Uterus (tissue), 3 donors: ENCODE measurements at regions not wholly inside any gene's neighbourhood (a gene's known extent, or its start where the extent isn't known, plus 50 kb on each side); places are given as distances from the start of the nearest gene placed in this dataset.

Experiments used
- DNase-seq, 2 donors: peaks; one replicate each; pipeline ENCODE4 v3.0.0-alpha.2; 2019 to 2020
- H3K27ac ChIP-seq, 2 donors: fragments of 200-600 bp; sonication (generic); 1 replicate in 1 of 2; 2 replicates in 1 of 2; pipeline ENCODE4 v1.5.1; 2016 to 2018
- H3K27me3 ChIP-seq, 2 donors: fragments of 200-600 bp; sonication (generic); one replicate each; pipeline ENCODE4 v1.5.1; 2018 to 2019; ENCODE audit warnings: control low read depth in 1 of 2
- H3K36me3 ChIP-seq, 2 donors: fragments of 200-600 bp; sonication (generic); one replicate each; pipeline ENCODE4 v1.5.1; 2019; ENCODE audit warnings: control low read depth in 1 of 2
- H3K4me1 ChIP-seq, 2 donors: fragments of 200-600 bp; sonication (generic); one replicate each; pipeline ENCODE4 v1.5.1; 2018 to 2019; ENCODE audit warnings: control low read depth in 1 of 2
- H3K4me3 ChIP-seq, 2 donors: fragments of 200-600 bp; sonication (generic); 1 replicate in 1 of 2; 2 replicates in 1 of 2; pipeline ENCODE4 v1.5.1; 2018 to 2019; ENCODE audit warnings: mild to moderate bottlenecking in 1 of 2
- H3K9me3 ChIP-seq, 2 donors: fragments of 200-600 bp; sonication (generic); one replicate each; pipeline ENCODE4 v1.5.1; 2019; ENCODE audit warnings: control low read depth in 1 of 2
- CTCF ChIP-seq, 4 experiments: fragments of 200-600 bp in 2 of 4; fragments of 450-650 bp in 2 of 4; sonication (generic) in 2 of 4; IDR thresholded peaks; one replicate each; pipeline ENCODE4 v1.5.1; 2016 to 2019; ENCODE audit warnings: antibody characterized with exemption in 4 of 4, mild to moderate bottlenecking in 2 of 4, moderate library complexity in 1 of 4
- POLR2A ChIP-seq, 2 donors: fragments of 450-650 bp; IDR thresholded peaks; one replicate each; pipeline ENCODE4 v1.6.1; 2016; ENCODE audit warnings: antibody characterized with exemption in 2 of 2, mild to moderate bottlenecking in 1 of 2, moderate library complexity in 1 of 2
- intact Hi-C: fragments of 100-400 bp; cut with DNase I; formaldehyde crosslinking; loops from one replicate; pipeline ENCODE4 v1.15.1; 2023; ENCODE audit warnings: low total_unique reads
- donor health status: DM: yes; HTN: yes; CAD: no.

- Histone ChIP-seq H3K9me3 (no peaks in the 10 kb centered on the region), H3K27ac (no peak overlapping the region), H3K4me1 (no peaks in the 10 kb centered on the region), H3K27me3 (no peaks in the 10 kb centered on the region), H3K36me3 (no peaks in the 10 kb centered on the region), H3K4me3 (no peak overlapping the region)
- intact Hi-C loops: no loop called here
- no peak for TF ChIP-seq POLR2A (IDR thresholded peaks at IDR 0.05)
- no peak for TF ChIP-seq CTCF (IDR thresholded peaks at IDR 0.05)
- no peak for DNase-seq
Measured at GRCh38 chr3:176075046-176075445, 1122.2 kb downstream of the TBL1XR1 start.

GRCh38 chr3:176074096-176074495 lies 1123.2 kb downstream of the TBL1XR1 start:
- Histone ChIP-seq H3K4me3 (no peak overlapping the region), H3K4me1 (no peaks in the 10 kb centered on the region), H3K9me3 (no peaks in the 10 kb centered on the region), H3K27ac (no peak overlapping the region), H3K36me3 (no peaks in the 10 kb centered on the region), H3K27me3 (no peaks in the 10 kb centered on the region)
- intact Hi-C loops: no loop called here
- TF ChIP-seq CTCF (IDR thresholded peaks at IDR 0.05) (no peak), POLR2A (IDR thresholded peaks at IDR 0.05) (no peak)
- DNase-seq: no peak

GRCh38 chr3:176071943-176072342 lies 1125.3 kb downstream of the TBL1XR1 start:
- H3K9me3 ChIP-seq: no peaks in the 10 kb centered on the region
- no peaks in the 10 kb centered on the region for H3K27me3 ChIP-seq
- TF ChIP-seq CTCF (IDR thresholded peaks at IDR 0.05) (no peak), POLR2A (IDR thresholded peaks at IDR 0.05) (no peak)
- no peak overlapping the region for H3K27ac ChIP-seq
- intact Hi-C loops: no loop called here
- H3K4me1 ChIP-seq: no peaks in the 10 kb centered on the region
- no peak overlapping the region for H3K4me3 ChIP-seq
- no peak for DNase-seq
- H3K36me3 ChIP-seq: no peaks in the 10 kb centered on the region

- no peak overlapping the region for H3K4me3 ChIP-seq
- TF ChIP-seq CTCF (IDR thresholded peaks at IDR 0.05) (no peak), POLR2A (IDR thresholded peaks at IDR 0.05) (no peak)
- no peaks in the 10 kb centered on the region for H3K9me3 ChIP-seq
- no peaks in the 10 kb centered on the region for H3K36me3 ChIP-seq
- H3K27me3 ChIP-seq: no peaks in the 10 kb centered on the region
- intact Hi-C loops: no loop called here
- H3K27ac ChIP-seq: no peak overlapping the region
- H3K4me1 ChIP-seq: no peaks in the 10 kb centered on the region
- DNase-seq: no peak
Measured at GRCh38 chr3:176068750-176069149, 1128.5 kb downstream of the TBL1XR1 start.

GRCh38 chr3:176058856-176059255 lies 1138.4 kb downstream of the TBL1XR1 start:
- TF ChIP-seq CTCF (IDR thresholded peaks at IDR 0.05): no peak
- no peaks in the 10 kb centered on the region for H3K36me3 ChIP-seq

More at GRCh38 chr3:176058856-176059255, 1138.4 kb downstream of the TBL1XR1 start:
- no peak overlapping the region for H3K4me3 ChIP-seq
- no peaks in the 10 kb centered on the region for H3K27me3 ChIP-seq
- no peak overlapping the region for H3K27ac ChIP-seq
- DNase-seq: no peak
- intact Hi-C loops: no loop called here
- no peaks in the 10 kb centered on the region for H3K4me1 ChIP-seq
- no peaks in the 10 kb centered on the region for H3K9me3 ChIP-seq
